SJSA1 (cell line): ENCODE measurements at regions not wholly inside any gene's neighbourhood (a gene's known extent, or its start where the extent isn't known, plus 50 kb on each side); places are given as distances from the start of the nearest gene placed in this dataset.
A peak's percentile ranks its signal among the peaks of the same experiment; 100 is the strongest.

Experiments
- DNase-seq, 2 experiments: peaks; one replicate each; pipeline ENCODE4 v3.0.0-alpha.2; 2015 to 2020; ENCODE audit warnings: low spot score in 2 of 2, low read depth in 1 of 2
- H3K27ac ChIP-seq: fragments of 250-450 bp; sonication (Bioruptor Pico); 2 replicates; pipeline ENCODE4 v1.5.1; 2020; ENCODE audit warnings: mild to moderate bottlenecking, moderate library complexity
- H3K27me3 ChIP-seq: fragments of 250-450 bp; sonication (Bioruptor Pico); replicated peaks from 2 replicates; pipeline ENCODE4 v1.5.1; 2020; ENCODE audit warnings: mild to moderate bottlenecking, moderate library complexity
- H3K36me3 ChIP-seq: fragments of 250-450 bp; sonication (Bioruptor Pico); 2 replicates; pipeline ENCODE4 v1.5.1; 2020; ENCODE audit warnings: mild to moderate bottlenecking
- H3K4me1 ChIP-seq: fragments of 250-450 bp; sonication (Bioruptor Pico); replicated peaks from 2 replicates; pipeline ENCODE4 v1.6.1; 2021; ENCODE audit warnings: mild to moderate bottlenecking
- H3K4me3 ChIP-seq: fragments of 250-450 bp; sonication (Bioruptor Pico); 2 replicates; pipeline ENCODE4 v1.5.1; 2020; ENCODE audit warnings: mild to moderate bottlenecking
- H3K9me3 ChIP-seq: fragments of 250-450 bp; sonication (Bioruptor Pico); replicated peaks from 2 replicates; pipeline ENCODE4 v1.5.1; 2020; ENCODE audit warnings: mild to moderate bottlenecking

- Histone ChIP-seq H3K4me3 (no peak overlapping the region), H3K36me3 (no peaks in the 10 kb centered on the region), H3K27ac (no peak overlapping the region), H3K4me1 (no peaks in the 10 kb centered on the region), H3K27me3 (no peaks in the 10 kb centered on the region), H3K9me3 (no peaks in the 10 kb centered on the region)
- DNase-seq: no peak
Observed at GRCh38 chr19:28239270-28239669, 973.7 kb downstream of the UQCRFS1 start.

GRCh38 chr19:28238270-28238820, 974.6 kb downstream of the UQCRFS1 start:
- no peak overlapping the region for H3K27ac ChIP-seq
- DNase-seq: no peak
- H3K4me1 ChIP-seq: no peaks in the 10 kb centered on the region
- H3K27me3 ChIP-seq: no peaks in the 10 kb centered on the region
- H3K36me3 ChIP-seq: no peaks in the 10 kb centered on the region
- H3K4me3 ChIP-seq: no peak overlapping the region
- no peaks in the 10 kb centered on the region for H3K9me3 ChIP-seq

GRCh38 chr19:28235606-28236125, 977.3 kb downstream of the UQCRFS1 start:
- no peaks in the 10 kb centered on the region for H3K9me3 ChIP-seq
- H3K4me3 ChIP-seq: no peak overlapping the region
- H3K27ac ChIP-seq: no peak overlapping the region
- no peaks in the 10 kb centered on the region for H3K4me1 ChIP-seq
- H3K36me3 ChIP-seq: no peaks in the 10 kb centered on the region
- no peak for DNase-seq
- H3K27me3 ChIP-seq: no peaks in the 10 kb centered on the region

- no peak overlapping the region for H3K4me3 ChIP-seq
- no peak overlapping the region for H3K27ac ChIP-seq
- no peaks in the 10 kb centered on the region for H3K36me3 ChIP-seq
- no peak for DNase-seq
- H3K4me1 ChIP-seq: no peaks in the 10 kb centered on the region
- no peaks in the 10 kb centered on the region for H3K27me3 ChIP-seq
- H3K9me3 ChIP-seq: no peaks in the 10 kb centered on the region
Observed at GRCh38 chr19:28234637-28235036, 978.3 kb downstream of the UQCRFS1 start.

- H3K4me1 ChIP-seq: no peaks in the 10 kb centered on the region
- H3K4me3 ChIP-seq: no peak overlapping the region
- no peaks in the 10 kb centered on the region for H3K9me3 ChIP-seq
- H3K27ac ChIP-seq: no peak overlapping the region
- H3K27me3 ChIP-seq: no peaks in the 10 kb centered on the region
- no peaks in the 10 kb centered on the region for H3K36me3 ChIP-seq
- DNase-seq: no peak
Observed at GRCh38 chr19:28228854-28229253, 984.1 kb downstream of the UQCRFS1 start.

GRCh38 chr19:28224441-28224840, 988.5 kb downstream of the UQCRFS1 start:
- DNase-seq: no peak
- H3K4me1 ChIP-seq: 0 out of 2 replicates have a peak, but pooled peaks cover 3% of the 10 kb centered on the region
- H3K27ac ChIP-seq: no peak overlapping the region
- no peak overlapping the region for H3K4me3 ChIP-seq
- no peaks in the 10 kb centered on the region for H3K36me3 ChIP-seq
- no peaks in the 10 kb centered on the region for H3K27me3 ChIP-seq
- no peaks in the 10 kb centered on the region for H3K9me3 ChIP-seq

- peak in 1 of 2 experiments; percentile 18 for DNase-seq
- Histone ChIP-seq H3K27ac (no peak overlapping the region), H3K36me3 (no peaks in the 10 kb centered on the region), H3K27me3 (no peaks in the 10 kb centered on the region), H3K4me1 (0 out of 2 replicates have a peak, but pooled peaks cover 3% of the 10 kb centered on the region), H3K4me3 (no peak overlapping the region), H3K9me3 (no peaks in the 10 kb centered on the region; the same call in 1 of the 2 replicates)
Observed at GRCh38 chr19:28221736-28222135, 991.2 kb downstream of the UQCRFS1 start.

- H3K27ac ChIP-seq: no peak overlapping the region
- H3K4me1 ChIP-seq: 0 out of 2 replicates have a peak, but pooled peaks cover 3% of the 10 kb centered on the region
- DNase-seq: no peak
- H3K36me3 ChIP-seq: no peaks in the 10 kb centered on the region
- no peak overlapping the region for H3K4me3 ChIP-seq
- no peaks in the 10 kb centered on the region for H3K27me3 ChIP-seq
- no peaks in the 10 kb centered on the region; the same call in none of the 2 replicates for H3K9me3 ChIP-seq
Observed at GRCh38 chr19:28218728-28219127, 994.2 kb downstream of the UQCRFS1 start.

GRCh38 chr19:28217022-28217421, 995.9 kb downstream of the UQCRFS1 start:
- Histone ChIP-seq H3K4me3 (no peak overlapping the region), H3K36me3 (no peaks in the 10 kb centered on the region), H3K4me1 (0 out of 2 replicates have a peak, but pooled peaks cover 1% of the 10 kb centered on the region), H3K27me3 (no peaks in the 10 kb centered on the region), H3K27ac (no peak overlapping the region), H3K9me3 (no peaks in the 10 kb centered on the region; the same call in none of the 2 replicates)
- no peak for DNase-seq

- no peak for DNase-seq
- Histone ChIP-seq H3K27ac (no peak overlapping the region), H3K36me3 (no peaks in the 10 kb centered on the region), H3K4me1 (no peaks in the 10 kb centered on the region), H3K9me3 (no peaks in the 10 kb centered on the region; the same call in none of the 2 replicates), H3K4me3 (no peak overlapping the region), H3K27me3 (no peaks in the 10 kb centered on the region)
Observed at GRCh38 chr19:28213470-28214082, 999.4 kb downstream of the UQCRFS1 start.

GRCh38 chr19:28210886-28211285, 1002.1 kb downstream of the UQCRFS1 start:
- no peaks in the 10 kb centered on the region for H3K27me3 ChIP-seq
- H3K4me3 ChIP-seq: no peak overlapping the region
- no peak for DNase-seq
- H3K27ac ChIP-seq: no peak overlapping the region
- H3K9me3 ChIP-seq: no peaks in the 10 kb centered on the region; the same call in 1 of the 2 replicates
- no peaks in the 10 kb centered on the region for H3K36me3 ChIP-seq
- H3K4me1 ChIP-seq: no peaks in the 10 kb centered on the region

- no peak for DNase-seq
- Histone ChIP-seq H3K27me3 (no peaks in the 10 kb centered on the region), H3K36me3 (no peaks in the 10 kb centered on the region), H3K9me3 (no peaks in the 10 kb centered on the region), H3K4me1 (no peaks in the 10 kb centered on the region), H3K27ac (no peak overlapping the region), H3K4me3 (no peak overlapping the region)
Observed at GRCh38 chr19:28208745-28209144, 1004.2 kb downstream of the UQCRFS1 start.

GRCh38 chr19:28207244-28207643, 1005.7 kb downstream of the UQCRFS1 start:
- no peaks in the 10 kb centered on the region for H3K27me3 ChIP-seq

GRCh38 chr19:28201462-28201943, 1011.4 kb downstream of the UQCRFS1 start:
- peaks cover 6% of the 10 kb centered on the region; the same call in 1 of the 2 replicates for H3K9me3 ChIP-seq
- no peak overlapping the region for H3K4me3 ChIP-seq
- H3K27me3 ChIP-seq: no peaks in the 10 kb centered on the region
- no peak for DNase-seq
- no peaks in the 10 kb centered on the region for H3K4me1 ChIP-seq
- no peaks in the 10 kb centered on the region for H3K36me3 ChIP-seq
- H3K27ac ChIP-seq: no peak overlapping the region

More at GRCh38 chr19:28207244-28207643, 1005.7 kb downstream of the UQCRFS1 start:
- Histone ChIP-seq H3K4me1 (no peaks in the 10 kb centered on the region), H3K27ac (no peak overlapping the region), H3K9me3 (peaks cover 3% of the 10 kb centered on the region; the same call in 1 of the 2 replicates), H3K4me3 (no peak overlapping the region), H3K36me3 (no peaks in the 10 kb centered on the region)
- DNase-seq: no peak
